AG04449 (cell line): ENCODE measurements at regions not wholly inside any gene's neighbourhood (a gene's known extent, or its start where the extent isn't known, plus 50 kb on each side); places are given as distances from the start of the nearest gene placed in this dataset.

Experiments
- CTCF ChIA-PET: fragments of 350-600 bp; formaldehyde crosslinking; extraction: SDS; loops from one replicate; lab custom pipeline; 2021; ENCODE audit warnings: antibody characterized with exemption; lab: Yijun Ruan, JAX
- POLR2A ChIA-PET: fragments of 400-600, 350-600 bp; formaldehyde crosslinking; extraction: SDS; loops from one replicate; lab custom pipeline; 2020; ENCODE audit warnings: antibody characterized with exemption, inconsistent platforms; lab: Yijun Ruan, JAX
- DNase-seq: peaks from one replicate; pipeline ENCODE4 v3.0.0-alpha.2; 2010; ENCODE audit warnings: low read depth, low spot score
- H3K4me3 ChIP-seq: 2 replicates; pipeline ENCODE4 v1.5.1; 2011; ENCODE audit warnings: low read depth, mild to moderate bottlenecking, control low read depth, low read length
- CTCF ChIP-seq: IDR thresholded peaks from one replicate; pipeline ENCODE4 v1.5.1; 2011; ENCODE audit warnings: mild to moderate bottlenecking, moderate library complexity, low read length, control low read depth, inconsistent platforms; ENCODE audit not compliant: insufficient read depth; ENCODE audit errors: missing control alignments

GRCh38 chr2:150647943-150648342 lies 160.5 kb upstream of the RND3 start:
- POLR2A ChIA-PET = no interaction called here
- DNase-seq = no peak
- CTCF ChIA-PET = no interaction called here
- TF ChIP-seq CTCF = no peak
- no peak overlapping the region for H3K4me3 ChIP-seq

GRCh38 chr2:150646746-150647145 lies 159.3 kb upstream of the RND3 start:
- no peak for TF ChIP-seq CTCF
- ChIA-PET CTCF (no interaction called here), POLR2A (no interaction called here)
- DNase-seq = no peak
- no peak overlapping the region for H3K4me3 ChIP-seq

GRCh38 chr2:150644298-150645067 lies 157.0 kb upstream of the RND3 start:
- TF ChIP-seq CTCF = no peak
- ChIA-PET POLR2A (interaction anchor here (1.2 to 1.6 kb wide), 3 partner anchors 19 to 112 kb away, joined by 3 to 4 read pairs (median 4); no protein-coding TSS in a partner anchor), CTCF (interaction anchor here (0.8 to 1.1 kb wide), 6 partner anchors 11 to 407 kb away, joined by 3 to 4 read pairs (median 3); no protein-coding TSS in a partner anchor)
- H3K4me3 ChIP-seq = no peak overlapping the region
- DNase-seq = no peak

- CTCF ChIA-PET = interaction anchor here (0.8 to 1.1 kb wide), 2 partner anchors 154 to 596 kb away, joined by 3 to 4 read pairs; no protein-coding TSS in a partner anchor
- H3K4me3 ChIP-seq = no peak overlapping the region
- DNase-seq = no peak
- POLR2A ChIA-PET = interaction anchor here (0.7 to 1.6 kb wide), 4 partner anchors 19 to 110 kb away, joined by 3 to 5 read pairs (median 4); no protein-coding TSS in a partner anchor
- TF ChIP-seq CTCF = no peak
These were observed 155.8 kb upstream of the RND3 start for GRCh38 chr2:150643114-150643725.

- ChIA-PET POLR2A (no interaction called here), CTCF (interaction anchor here (0.7 to 1.6 kb wide), 2 partner anchors 11 to 49 kb away, joined by 3 read pairs; no protein-coding TSS in a partner anchor)
- TF ChIP-seq CTCF = no peak
- H3K4me3 ChIP-seq = no peak overlapping the region
- no peak for DNase-seq
These were observed 152.6 kb upstream of the RND3 start for GRCh38 chr2:150640039-150640438.

- no peak for TF ChIP-seq CTCF
- POLR2A ChIA-PET = no interaction called here
- DNase-seq = no peak
- H3K4me3 ChIP-seq = no peak overlapping the region
- CTCF ChIA-PET = interaction anchor here (0.7 to 1.6 kb wide), 4 partner anchors 11 to 151 kb away, joined by 3 read pairs; no protein-coding TSS in a partner anchor
These were observed 151.9 kb upstream of the RND3 start for GRCh38 chr2:150639383-150639782.
